ENCODE measurements at regions not wholly inside any gene's neighbourhood (a gene's known extent, or its start where the extent isn't known, plus 50 kb on each side); places are given as distances from the start of the nearest gene placed in this dataset.

DNA sequence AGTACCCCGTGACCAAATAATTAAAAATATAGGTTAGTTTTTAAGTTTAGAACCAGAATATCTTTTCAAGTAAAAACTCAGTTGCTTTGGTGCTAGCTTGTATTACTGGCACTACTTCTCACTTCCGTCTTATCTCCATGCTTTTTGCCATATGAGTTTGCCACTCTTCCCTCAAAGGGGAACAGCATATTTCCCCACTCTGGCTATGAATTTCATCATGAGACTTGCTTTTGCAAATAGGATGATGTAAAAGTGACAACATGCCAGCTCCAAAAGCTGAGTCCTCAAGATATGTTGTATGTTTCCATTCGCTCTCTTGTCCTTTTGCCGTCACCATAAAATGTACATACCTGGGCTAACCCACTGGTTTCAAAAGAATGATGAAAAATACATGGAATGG lies 178.1 kb upstream of the SEMA3A start:
- TF ChIP-seq CTCF (IDR thresholded peaks at IDR 0.05) (no peak), MAX (IDR thresholded peaks at IDR 0.05; ENCODE audit: low read depth) (no peak), EZH2phosphoT487 (IDR thresholded peaks at IDR 0.05; ENCODE audit: borderline replicate concordance, low read depth) (no peak), SMC3 (IDR thresholded peaks at IDR 0.05; ENCODE audit: low read depth, low read length) (no peak), EP300 (IDR thresholded peaks at IDR 0.05; ENCODE audit: borderline replicate concordance in 1 of 2, low read depth in 1 of 2, low read length in 1 of 2) (no peak), USF1 (IDR thresholded peaks at IDR 0.05; ENCODE audit: borderline replicate concordance, low read depth) (no peak), RFX5 (IDR thresholded peaks at IDR 0.05; ENCODE audit: low read length) (no peak), MXI1 (IDR thresholded peaks at IDR 0.05; ENCODE audit: low read depth, low read length) (no peak), POLR2AphosphoS5 (IDR thresholded peaks at IDR 0.05; ENCODE audit: low read depth, low read length) (no peak)
- TF ChIP-seq, protein P1, sequence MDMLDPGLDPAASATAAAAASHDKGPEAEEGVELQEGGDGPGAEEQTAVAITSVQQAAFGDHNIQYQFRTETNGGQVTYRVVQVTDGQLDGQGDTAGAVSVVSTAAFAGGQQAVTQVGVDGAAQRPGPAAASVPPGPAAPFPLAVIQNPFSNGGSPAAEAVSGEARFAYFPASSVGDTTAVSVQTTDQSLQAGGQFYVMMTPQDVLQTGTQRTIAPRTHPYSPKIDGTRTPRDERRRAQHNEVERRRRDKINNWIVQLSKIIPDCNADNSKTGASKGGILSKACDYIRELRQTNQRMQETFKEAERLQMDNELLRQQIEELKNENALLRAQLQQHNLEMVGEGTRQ (IDR thresholded peaks at IDR 0.05; ENCODE audit: borderline replicate concordance, low read depth, low read length): no peak
